GM12875 (cell line): ENCODE measurements at regions not wholly inside any gene's neighbourhood (a gene's known extent, or its start where the extent isn't known, plus 50 kb on each side); places are given as distances from the start of the nearest gene placed in this dataset.

Source experiments
- H3K4me3 ChIP-seq: one replicate; pipeline ENCODE4 v1.5.1; 2011; ENCODE audit warnings: low read depth, low read length, control low read depth
- CTCF ChIP-seq: IDR thresholded peaks from 2 replicates; pipeline ENCODE4 v1.5.1; 2011; ENCODE audit warnings: low read depth, mild to moderate bottlenecking, control low read depth, inconsistent platforms, low read length, moderate library complexity, borderline replicate concordance; ENCODE audit not compliant: insufficient read depth

GRCh38 chr13:40252676-40253075 is 413.8 kb downstream of the FOXO1 start:
- TF ChIP-seq CTCF: no peak
- H3K4me3 ChIP-seq: no peak overlapping the region

GRCh38 chr13:40254394-40254793 is 412.0 kb downstream of the FOXO1 start:
- no peak for TF ChIP-seq CTCF
- no peak overlapping the region for H3K4me3 ChIP-seq

GRCh38 chr13:40255551-40255950 is 410.9 kb downstream of the FOXO1 start:
- TF ChIP-seq CTCF: no peak
- no peak overlapping the region for H3K4me3 ChIP-seq

GRCh38 chr13:40259899-40260298 is 406.5 kb downstream of the FOXO1 start:
- H3K4me3 ChIP-seq: no peak overlapping the region
- TF ChIP-seq CTCF: no peak

- TF ChIP-seq CTCF: no peak
- H3K4me3 ChIP-seq: no peak overlapping the region
These were observed 405.1 kb downstream of the FOXO1 start for GRCh38 chr13:40261336-40261735.

- H3K4me3 ChIP-seq: no peak overlapping the region
These were observed 404.5 kb downstream of the FOXO1 start for GRCh38 chr13:40261947-40262346.

GRCh38 chr13:40269086-40269485 is 397.4 kb downstream of the FOXO1 start:
- H3K4me3 ChIP-seq: no peak overlapping the region
- TF ChIP-seq CTCF: no peak

More at GRCh38 chr13:40261947-40262346, 404.5 kb downstream of the FOXO1 start:
- TF ChIP-seq CTCF: no peak
